ENCODE measurements at regions not wholly inside any gene's neighbourhood (a gene's known extent, or its start where the extent isn't known, plus 50 kb on each side); places are given as distances from the start of the nearest gene placed in this dataset.

DNA sequence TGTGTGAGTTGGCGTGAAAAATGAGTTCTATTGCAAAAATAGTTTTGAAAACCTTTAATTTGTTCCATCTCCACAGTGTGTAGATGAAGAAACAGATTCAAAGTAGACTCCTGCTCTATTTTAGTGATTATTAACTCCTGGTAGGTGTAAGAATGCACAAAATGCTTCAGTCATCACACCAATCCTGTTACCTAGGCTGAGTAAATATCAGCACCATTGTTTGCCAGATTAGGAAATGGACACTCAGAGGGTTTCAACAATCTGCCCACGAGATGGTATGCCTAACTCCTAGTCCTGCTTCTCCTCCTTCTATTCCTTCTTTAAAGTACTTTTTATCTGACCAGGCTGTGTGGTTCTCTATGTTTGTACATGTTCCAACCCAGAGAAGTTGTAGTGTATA lies 108.9 kb upstream of the AHI1 start:
- TF ChIP-seq, protein P1, sequence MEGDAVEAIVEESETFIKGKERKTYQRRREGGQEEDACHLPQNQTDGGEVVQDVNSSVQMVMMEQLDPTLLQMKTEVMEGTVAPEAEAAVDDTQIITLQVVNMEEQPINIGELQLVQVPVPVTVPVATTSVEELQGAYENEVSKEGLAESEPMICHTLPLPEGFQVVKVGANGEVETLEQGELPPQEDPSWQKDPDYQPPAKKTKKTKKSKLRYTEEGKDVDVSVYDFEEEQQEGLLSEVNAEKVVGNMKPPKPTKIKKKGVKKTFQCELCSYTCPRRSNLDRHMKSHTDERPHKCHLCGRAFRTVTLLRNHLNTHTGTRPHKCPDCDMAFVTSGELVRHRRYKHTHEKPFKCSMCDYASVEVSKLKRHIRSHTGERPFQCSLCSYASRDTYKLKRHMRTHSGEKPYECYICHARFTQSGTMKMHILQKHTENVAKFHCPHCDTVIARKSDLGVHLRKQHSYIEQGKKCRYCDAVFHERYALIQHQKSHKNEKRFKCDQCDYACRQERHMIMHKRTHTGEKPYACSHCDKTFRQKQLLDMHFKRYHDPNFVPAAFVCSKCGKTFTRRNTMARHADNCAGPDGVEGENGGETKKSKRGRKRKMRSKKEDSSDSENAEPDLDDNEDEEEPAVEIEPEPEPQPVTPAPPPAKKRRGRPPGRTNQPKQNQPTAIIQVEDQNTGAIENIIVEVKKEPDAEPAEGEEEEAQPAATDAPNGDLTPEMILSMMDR (IDR thresholded peaks at IDR 0.05): no peak
- TF ChIP-seq POLR2A (IDR thresholded peaks at IDR 0.05): no peak
